Cerebellar cortex (tissue), 1 donor: ENCODE measurements at regions not wholly inside any gene's neighbourhood (a gene's known extent, or its start where the extent isn't known, plus 50 kb on each side); places are given as distances from the start of the nearest gene placed in this dataset.
"Not testable (repeated sequence)": the region's sequence is repeated elsewhere in the genome, so short reads cannot be mapped to it uniquely, and the experiment has no call there.

Experiments used
- DNase-seq: peaks from one replicate; pipeline ENCODE4 v3.0.0-alpha.2; 2015; ENCODE audit warnings: low spot score

DNA sequence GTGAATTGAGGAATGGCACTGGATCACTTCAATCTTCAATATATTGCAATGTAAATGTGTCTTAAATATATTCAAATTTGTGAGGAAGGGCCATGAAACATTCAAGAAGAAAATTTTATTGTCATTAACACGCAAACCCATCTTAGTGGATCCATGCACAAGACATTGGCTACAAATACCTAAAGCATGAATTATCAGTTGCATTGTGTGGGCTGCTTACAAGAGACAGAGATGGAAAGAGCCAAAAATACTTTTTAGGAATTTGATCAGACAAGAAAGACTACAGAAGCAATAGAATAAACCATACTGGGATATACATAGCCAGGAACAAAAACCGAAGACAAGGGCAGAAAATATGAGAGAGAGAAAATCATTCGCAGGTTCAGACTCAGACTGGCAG lies 616.2 kb upstream of the GRIA3 start:
- DNase-seq, result no peak

DNA sequence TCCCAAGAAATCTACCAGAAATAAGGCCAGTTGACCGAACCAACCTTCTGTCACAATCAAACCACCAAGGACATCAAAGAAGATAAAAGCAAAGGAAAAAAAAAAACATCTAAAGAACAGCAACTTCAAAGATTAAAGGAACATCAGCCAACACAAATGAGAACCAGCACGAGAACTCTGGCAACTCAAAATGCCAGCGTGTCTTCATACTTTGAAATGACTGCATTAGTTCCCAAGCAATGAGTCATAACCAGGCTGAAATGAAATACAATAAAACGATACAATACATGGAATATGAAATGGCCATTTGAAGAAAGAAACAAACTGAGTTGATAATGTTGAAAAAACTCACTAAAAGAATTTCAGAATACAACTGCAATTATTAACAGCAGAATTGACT lies 611.6 kb upstream of the GRIA3 start:
- no peak for DNase-seq

DNA sequence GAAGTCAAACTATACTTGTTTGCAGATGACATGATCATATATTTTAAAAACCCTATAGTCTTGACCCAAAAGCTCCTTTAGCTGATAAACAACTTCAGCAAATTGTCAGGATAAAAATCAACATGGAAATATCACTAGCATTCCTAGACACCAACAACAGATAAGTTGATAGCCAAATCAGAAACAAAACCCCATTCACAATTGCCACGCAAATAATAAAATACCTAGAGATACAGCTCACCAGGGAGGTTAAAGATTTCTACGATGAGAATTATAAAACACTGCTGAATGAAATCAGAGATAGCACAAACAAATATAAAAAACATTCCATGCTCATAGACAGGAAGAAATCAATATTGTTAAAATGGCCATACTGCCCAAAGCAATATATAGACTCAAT lies 605.0 kb upstream of the GRIA3 start:
- no peak for DNase-seq

DNA sequence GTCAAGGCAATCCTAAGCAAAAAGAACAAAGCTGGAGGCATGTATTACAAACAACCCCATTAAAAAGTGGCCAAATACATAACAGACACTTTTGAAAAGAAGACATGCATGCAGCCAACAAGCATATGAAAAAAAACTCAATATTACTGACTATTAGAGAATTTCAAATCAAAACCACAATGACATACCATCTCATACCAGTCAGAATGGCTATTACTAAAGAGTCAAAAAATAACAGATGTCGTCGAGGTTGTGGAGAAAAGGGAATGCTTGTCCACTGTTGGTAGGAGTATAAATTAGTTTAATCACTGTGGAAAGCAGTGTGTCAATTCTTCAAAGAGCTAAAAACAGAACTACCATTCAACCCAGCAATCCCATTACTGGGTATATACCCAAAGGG lies 604.6 kb upstream of the GRIA3 start:
- no peak for DNase-seq

DNA sequence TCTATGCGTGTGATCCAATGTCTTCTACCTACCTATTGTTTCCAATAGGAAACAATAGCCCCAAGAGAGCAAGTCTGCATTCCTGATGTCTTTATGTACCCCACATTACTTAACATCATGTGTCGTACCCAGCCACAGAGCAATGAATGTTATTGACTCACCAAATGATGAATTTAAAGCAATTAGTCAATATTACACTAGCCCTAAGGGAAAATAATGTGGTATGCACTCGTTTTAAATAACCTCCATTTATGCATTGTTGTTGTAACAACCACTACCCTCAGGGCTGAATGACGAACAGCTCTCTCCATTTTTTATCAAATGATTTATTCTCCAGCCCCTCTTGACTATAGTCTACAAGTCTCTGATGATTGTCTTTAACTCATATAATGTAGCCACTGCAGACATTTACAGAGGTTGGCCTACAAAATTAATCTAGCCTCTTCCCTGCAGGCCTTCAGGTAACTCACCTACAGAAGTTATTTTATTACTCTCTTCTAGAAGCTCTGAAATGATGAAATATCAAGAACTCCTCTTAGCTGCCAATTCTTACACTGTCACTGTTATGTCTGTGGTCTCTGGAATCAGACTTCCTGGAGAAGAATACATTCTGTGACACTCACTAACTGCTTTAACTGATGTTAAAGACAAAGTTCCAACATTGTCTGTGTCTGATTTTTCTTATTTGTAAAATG lies 601.7 kb upstream of the GRIA3 start:
- no peak for DNase-seq

DNA sequence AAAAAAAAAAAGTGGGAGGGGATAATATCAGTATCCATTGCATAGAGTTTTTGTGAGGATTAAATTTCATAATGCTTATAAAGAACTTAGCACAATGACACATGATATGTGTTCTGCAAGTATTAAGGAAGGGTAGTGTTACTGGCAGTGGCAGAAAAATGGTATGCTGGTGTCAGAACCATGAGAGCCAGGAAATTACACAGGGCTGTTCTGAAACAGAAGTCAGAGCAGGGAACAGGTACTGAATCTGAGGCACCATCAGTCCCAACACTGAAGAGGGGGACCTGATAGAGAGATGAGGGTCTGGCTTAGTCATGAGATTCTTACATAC lies 601.1 kb upstream of the GRIA3 start:
- no peak for DNase-seq

DNA sequence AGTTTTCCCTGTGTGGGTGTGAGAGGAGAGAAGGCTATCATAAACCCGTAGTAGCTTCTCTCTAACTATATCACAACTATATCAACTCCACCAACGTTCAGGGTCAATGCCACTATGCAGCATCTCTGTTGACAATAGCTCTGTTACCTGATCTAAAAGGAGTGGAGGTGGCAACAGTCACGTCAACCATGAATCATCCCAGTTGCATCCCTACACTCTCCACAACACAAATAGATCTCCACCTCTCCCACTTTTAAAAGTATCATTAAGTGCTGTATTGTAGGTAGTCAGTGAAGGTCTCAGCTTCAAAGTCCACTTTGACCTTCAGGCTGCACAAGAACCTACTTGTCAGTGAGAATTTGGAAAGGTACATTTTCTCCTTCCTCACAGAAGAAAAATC lies 600.5 kb upstream of the GRIA3 start:
- DNase-seq, result no peak

DNA sequence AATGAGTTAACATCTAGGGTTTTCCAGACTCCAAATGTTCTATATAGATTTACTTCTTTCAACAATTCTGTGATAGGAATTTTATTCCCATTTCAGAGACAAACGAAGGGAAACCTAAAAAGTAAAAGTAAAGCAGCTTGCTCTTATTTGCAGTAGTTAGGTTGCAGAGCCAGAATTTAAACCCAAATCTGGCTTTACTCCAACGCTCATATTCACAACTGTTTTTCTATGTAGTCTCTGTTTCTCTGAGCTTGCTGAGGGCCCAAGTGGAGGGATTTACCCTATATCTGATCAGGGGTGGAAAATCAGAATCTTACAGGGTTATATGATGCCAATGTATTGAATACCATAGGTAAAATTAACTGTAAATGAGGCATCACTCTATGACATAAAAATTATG lies 599.1 kb upstream of the GRIA3 start:
- DNase-seq, result no peak

DNA sequence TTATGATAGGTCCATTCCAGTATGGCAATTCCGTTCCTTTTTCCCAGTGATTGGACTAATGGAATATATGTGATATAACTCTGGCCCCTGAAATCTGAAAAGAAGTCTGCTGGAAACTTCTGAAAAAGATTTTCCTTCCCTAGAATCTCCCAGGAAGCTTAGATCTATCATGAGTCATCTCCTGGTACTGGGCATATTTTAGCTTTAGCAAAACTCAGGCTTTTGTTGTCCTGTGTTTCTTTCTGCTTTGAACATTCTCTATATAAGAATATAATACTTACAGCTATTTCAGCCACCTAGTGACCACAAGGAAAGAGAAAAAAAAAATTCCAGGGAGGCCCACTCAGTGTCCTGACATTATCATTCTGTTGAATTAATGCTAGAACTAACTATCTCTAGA lies 597.2 kb upstream of the GRIA3 start:
- no peak for DNase-seq

DNA sequence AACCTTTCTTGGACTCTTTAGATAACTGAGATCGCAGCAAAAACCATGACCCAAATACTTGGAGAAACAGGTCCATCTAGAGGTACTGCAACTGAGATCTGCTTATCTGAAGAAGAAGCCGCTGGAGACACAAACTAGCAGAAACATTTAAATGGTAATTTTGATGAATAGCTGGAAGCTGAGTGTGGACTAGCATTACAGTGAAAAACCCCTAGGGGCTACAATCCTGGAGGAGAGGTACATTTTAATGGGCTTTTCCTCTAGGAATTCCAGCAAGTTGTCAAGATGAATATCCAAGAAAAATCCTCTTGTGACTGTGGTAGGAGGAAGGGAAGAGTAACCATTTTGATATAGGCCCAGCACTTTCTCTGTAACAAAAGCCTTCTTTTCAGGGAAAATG lies 592.5 kb upstream of the GRIA3 start:
- DNase-seq, result no peak

DNA sequence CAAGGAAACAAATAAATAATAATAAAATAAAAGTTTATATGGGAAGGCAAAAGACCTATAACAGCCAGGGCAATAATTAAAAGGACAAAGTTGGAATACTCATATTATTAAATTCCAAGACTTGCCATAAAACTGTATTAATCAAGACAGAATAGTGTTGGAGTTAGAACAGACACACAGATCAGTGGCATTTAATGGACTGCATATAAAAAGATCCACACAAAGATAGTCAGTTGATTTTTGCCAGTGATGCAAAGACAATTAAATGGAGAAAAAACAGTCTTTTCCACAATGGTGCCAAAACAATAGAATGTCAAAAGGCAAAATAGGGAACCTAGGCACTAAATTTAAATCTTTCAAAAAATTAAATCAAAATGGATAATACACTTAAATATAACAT lies 587.1 kb upstream of the GRIA3 start:
- no peak for DNase-seq

DNA sequence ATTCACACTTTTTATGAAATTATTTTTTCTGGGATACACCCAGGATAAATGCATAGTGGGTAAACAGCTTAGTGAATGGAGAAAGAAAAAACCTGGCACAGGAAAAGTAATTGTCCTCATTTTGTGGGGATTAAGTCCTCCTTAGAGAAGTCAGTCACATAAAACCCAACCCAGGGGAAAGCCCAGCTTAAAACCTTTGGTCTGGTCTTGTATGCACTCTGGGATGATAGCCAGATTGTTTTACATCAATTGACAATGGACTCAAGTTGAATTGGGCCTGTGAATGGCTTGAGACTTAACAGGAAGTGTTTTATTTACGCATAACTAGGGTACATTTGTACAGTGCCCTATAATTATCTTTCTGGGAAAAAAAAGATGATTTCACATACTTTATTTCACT lies 561.3 kb upstream of the GRIA3 start:
- DNase-seq, result no peak

DNA sequence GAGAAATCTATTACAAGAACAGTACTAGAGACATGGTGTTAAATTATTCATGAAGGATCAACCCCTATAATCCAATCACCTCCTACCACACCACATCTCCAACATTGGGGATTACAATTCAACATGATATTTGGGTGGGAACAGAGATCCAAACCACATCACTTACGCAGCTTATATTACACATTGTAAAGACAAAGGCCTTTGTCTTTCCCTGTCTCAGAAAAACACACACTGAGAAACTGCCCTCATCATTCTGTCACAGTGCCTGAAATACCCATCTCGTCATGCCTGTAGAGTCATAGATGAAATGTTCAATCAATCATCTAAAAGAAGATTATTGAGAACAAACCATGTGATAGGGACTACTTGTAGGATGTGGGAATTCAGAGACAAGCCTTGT lies 558.8 kb upstream of the GRIA3 start:
- no peak for DNase-seq

DNA sequence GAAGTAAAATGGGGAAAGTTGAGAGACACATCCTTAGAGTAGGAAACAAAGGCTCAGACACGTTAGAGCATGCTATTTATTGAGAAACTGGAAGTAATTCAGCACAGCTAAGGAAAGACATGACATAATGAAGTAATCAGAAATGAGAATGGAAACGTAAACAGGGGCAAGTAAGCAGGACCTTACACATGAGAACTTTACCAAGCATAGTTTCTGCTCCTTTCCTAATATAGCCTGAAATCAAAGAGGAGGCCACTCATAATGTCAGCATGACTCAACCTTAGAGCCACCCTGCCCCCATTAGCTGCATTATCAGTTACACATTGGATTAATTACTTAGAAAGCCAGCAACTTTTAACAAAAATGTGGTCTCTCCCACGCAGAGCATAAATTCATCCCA lies 558.3 kb upstream of the GRIA3 start:
- no peak for DNase-seq

DNA sequence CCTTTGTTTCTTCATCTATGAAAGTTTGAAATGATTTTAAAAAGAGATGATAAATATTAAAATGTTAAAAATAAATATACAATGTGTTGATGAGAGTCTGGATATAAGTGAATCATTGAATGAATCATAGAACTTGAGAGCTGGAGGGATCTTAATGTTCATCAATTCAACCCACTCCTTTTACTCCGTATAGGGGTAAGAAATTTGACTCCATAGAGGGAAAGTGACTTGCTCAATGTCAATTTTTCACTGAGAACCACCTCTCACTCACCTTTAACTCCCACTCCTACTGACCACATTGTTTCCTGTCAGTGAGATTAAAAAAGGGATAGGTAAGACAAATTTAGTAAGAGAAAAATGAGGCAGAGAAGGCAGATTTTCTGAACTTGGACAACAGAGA lies 557.2 kb upstream of the GRIA3 start:
- no peak for DNase-seq

DNA sequence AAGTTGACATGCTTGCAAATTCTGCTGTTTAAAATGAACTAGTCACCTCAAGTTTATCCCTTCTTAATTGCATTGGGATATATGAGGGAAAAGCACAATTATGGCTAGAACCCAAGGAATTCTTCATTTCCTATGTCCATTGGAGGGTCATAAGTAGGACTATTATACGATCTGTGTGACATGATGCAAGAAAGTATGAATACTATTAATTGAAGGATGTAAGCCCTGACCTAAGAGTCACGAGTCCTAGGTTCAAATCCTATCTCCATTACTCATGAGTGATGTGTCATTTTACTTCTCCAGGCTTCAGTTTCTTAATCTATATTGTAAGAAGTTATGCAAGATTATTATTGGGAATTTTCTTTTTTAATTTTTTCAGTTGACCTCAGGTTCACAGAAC lies 542.9 kb upstream of the GRIA3 start:
- no peak for DNase-seq

DNA sequence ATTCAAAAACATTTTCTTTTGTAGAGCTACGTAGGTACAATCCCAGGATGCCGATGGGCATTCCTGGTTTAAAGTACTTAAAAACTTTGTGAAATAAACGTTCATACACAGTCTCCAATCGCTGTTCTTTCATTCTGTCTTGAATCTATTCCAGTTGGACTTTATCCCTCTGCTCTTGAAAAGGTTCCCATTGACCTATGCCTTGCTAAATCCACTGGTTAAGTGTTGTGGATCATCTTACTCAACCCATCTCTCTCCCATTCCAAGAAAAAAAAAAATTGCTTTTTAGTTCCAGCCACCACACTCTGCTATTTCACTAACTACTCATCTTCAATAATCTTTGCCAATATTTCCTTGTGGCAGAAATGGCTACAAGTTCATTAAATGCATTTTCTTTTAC lies 542.3 kb upstream of the GRIA3 start:
- no peak for DNase-seq

DNA sequence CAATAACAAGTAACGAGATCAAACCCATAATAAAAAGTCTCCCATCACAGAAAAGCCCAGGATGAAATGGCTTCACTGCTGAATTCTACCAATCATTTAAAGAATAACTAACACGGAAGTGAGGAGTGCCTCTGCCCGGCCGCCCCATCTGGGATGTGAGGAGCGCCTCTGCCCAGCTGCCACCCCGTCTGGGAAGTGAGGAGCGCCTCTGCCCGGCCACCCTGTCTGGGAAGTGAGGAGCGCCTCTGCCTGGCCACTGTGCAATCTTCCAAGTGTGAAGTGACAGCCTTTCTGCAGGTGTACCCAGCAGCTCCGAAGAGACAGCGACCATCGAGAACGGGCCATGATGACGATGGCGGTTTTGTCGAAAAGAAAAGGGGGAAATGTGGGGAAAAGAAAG lies 528.8 kb upstream of the GRIA3 start:
- not testable (repeated sequence) for DNase-seq

DNA sequence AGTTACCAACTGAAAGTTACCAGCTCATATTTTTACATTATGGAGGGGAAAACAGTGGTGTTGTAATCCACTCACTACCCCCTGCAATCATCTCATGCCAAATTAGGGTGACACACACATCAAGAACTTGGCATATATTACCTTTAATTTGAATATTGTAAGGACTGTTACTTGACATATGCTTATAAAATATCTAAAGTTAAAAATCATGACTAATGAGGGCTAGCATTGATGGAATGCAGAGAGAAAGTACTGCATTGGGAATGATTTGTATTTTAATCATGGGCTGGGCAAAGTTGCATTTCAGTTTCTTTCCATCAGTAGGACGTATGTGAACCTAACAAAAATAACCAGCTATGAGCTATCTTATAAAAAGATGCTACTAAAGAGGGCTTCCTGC lies 517.5 kb upstream of the GRIA3 start:
- no peak for DNase-seq

DNA sequence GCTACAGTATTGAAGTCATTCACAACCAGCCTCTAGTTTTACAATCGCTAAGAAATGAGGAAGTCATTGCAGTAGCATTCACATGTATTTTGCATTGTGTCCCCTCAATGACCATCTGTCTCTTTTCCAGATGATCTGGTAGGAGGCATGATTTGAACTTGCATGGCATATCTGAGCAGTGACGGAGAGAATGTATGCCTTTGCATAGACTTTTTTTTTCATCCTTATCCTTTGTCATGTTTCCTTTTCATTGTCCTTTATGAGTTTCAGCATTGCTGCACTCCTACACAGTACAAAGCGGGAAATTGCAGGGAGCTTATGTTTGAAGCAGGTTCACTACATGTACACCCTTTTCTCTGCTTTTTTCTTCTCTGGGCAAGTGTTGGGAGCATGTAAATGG lies 516.4 kb upstream of the GRIA3 start:
- no peak for DNase-seq

DNA sequence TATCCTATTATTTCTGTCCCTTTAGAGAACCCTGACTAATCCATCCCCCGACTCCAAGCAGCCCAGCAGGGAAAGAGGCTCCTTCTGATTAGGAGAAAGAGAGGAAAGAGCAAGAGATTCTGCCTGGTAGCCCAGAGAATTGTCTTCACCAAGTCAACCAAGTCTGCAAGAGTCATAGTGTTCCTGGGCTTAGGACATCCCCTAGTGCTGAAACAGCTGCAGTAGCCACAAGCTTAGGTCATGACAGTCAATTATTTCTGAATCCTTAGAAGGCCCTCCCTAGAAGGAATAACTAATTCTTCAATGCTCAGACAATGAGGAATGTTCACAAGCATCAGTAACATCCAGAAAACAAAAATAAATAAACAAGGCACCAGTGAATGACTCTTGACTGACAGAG lies 480.3 kb upstream of the GRIA3 start:
- DNase-seq, result no peak

DNA sequence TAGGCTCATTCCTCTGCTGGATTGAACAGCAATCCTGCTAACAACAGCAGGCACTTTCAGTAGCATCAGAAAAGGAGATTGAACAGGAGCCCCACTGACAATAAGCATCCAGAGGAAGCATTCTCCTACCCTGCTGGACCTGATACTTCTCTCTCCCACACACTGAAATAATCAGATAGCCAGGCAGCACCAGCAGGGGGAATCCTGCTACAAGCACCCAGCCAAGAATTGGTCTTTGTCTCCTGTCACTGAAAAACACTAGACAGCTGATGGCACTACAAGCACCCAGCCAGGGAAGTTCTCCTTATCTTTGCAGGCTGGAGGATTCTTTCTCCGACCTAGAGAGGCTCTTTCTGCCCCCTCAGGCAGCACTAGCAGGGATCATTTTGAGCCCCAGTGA lies 444.3 kb upstream of the GRIA3 start:
- DNase-seq, result no peak

DNA sequence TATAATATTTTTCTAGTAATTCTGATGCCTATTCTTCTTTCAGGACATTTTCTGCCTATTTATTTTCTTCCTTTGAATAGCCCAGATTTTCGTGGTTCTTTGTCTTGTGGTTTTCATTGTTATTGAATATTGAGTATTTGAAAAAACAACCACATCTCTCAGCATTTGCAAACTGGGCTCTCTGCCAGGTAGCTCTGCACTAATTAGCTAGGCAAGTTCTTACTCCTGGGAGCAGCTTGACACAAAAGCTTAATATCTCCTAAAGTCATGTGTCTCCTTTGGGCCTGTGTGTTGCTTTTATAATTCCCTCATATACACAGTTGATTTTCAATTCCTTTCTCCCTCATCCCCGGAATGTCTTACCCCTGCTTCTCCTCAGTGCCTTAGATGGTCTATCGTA lies 413.5 kb upstream of the GRIA3 start:
- DNase-seq, result no peak

DNA sequence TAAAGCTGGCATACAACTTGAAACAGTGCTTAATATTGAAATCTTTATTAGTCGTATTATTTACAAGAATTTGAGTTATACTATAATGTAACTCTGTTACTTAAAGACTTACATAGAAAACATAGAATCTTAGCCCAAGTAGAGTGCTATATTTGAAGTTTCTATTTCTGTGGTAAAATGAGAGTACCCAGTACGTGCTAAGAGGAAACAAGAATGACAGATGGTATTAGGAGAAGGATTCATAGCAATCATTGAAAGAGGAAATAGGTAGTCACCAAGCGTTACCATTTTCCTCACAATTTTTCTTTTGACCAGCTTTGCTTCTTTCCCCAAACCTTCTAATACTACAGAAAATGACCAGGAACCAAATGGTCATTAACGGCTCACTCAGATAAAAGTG lies 412.1 kb upstream of the GRIA3 start:
- DNase-seq, result no peak

DNA sequence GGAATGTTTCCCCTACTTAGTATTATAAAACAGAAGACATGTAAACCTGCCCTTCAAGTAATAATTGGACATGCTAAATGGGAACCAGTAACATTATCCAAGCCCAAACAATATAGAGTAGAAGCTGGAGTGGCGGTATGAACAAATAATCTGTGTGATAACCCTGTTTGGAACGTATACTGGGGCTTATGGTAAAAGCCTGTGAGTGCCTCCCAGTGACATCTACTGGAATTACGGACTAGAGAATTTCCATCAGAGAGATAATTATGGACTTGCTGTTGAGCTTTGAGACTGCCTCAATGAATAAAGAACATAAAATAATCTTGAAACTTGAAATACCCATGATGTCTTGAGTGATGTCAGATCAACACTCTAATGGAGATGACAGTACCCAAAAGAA lies 406.3 kb upstream of the GRIA3 start:
- DNase-seq, result no peak
